ENCODE measurements at regions not wholly inside any gene's neighbourhood (a gene's known extent, or its start where the extent isn't known, plus 50 kb on each side); places are given as distances from the start of the nearest gene placed in this dataset.

GRCh38 chr13:107553838-107554237 lies 661.5 kb downstream of the LIG4 start:
- Histone ChIP-seq H3K27ac (ENCODE audit: extremely low read depth, low read depth, low read length) (no peak overlapping the region), H2AFZ (ENCODE audit: low read depth, low read length) (no peak overlapping the region), H3K4me1 (replicated peaks in 1 of 2; ENCODE audit: control insufficient read depth in 2 of 2, insufficient read depth in 2 of 2, low read length in 2 of 2) (no peaks in the 10 kb centered on the region), H3K27me3 (ENCODE audit: control insufficient read depth in 2 of 2, insufficient read depth in 2 of 2, low read length in 2 of 2) (no peaks in the 10 kb centered on the region), H3K79me2 (ENCODE audit: control insufficient read depth, insufficient read depth, low read length) (no peaks in the 10 kb centered on the region), H3K4me2 (ENCODE audit: insufficient read depth, low read length) (no peak overlapping the region), H3K9me3 (replicated peaks; ENCODE audit: control insufficient read depth, insufficient read depth, low read depth, low read length) (no peaks in the 10 kb centered on the region), H3K9me1 (ENCODE audit: control insufficient read depth, insufficient read depth, low read length) (no peaks in the 10 kb centered on the region), H3K4me3 (no peak overlapping the region), H4K20me1 (replicated peaks; ENCODE audit: control insufficient read depth, insufficient read depth, low read length) (no peaks in the 10 kb centered on the region), H3K9ac (ENCODE audit: insufficient read depth in 1 of 2, low read depth in 2 of 2, low read length in 2 of 2) (no peak overlapping the region), H3K36me3 (ENCODE audit: control insufficient read depth, insufficient read depth, low read length) (no peaks in the 10 kb centered on the region)
- BruUV-seq (replicated peaks), result no TSS peak
- intact Hi-C loops (cut with micrococcal nuclease) (no loop called here), in situ Hi-C loops (cut with MboI) (no loop called here)
- ATAC-seq (no peak), FAIRE-seq (no peak), DNase-seq (ENCODE audit: extremely low read depth in 1 of 4, low spot score in 3 of 4) (no peak)
- 0% methylated on average over 3 of the region's 7 CpGs for WGBS (ENCODE audit: insufficient coverage, low coverage, missing lambda C conversion rate)
- POLR2A ChIA-PET, result no interaction called here
- CTCF ChIA-PET (ENCODE audit: low intra/inter-chr PET ratio), result no interaction called here
- no peak for TF ChIP-seq ZNF740 (CRISPR knock-in tag; IDR thresholded peaks at IDR 0.05)
- TF ChIP-seq ZNF740 (tag; IDR thresholded peaks at IDR 0.05), result no peak
- no peak for TF ChIP-seq VEZF1 (CRISPR knock-in tag; IDR thresholded peaks at IDR 0.05)
- no peak for TF ChIP-seq MCM5 (IDR thresholded peaks at IDR 0.05; ENCODE audit: low read depth)
- TF ChIP-seq ZBTB11 (CRISPR knock-in tag; IDR thresholded peaks at IDR 0.05), result no peak
- no peak for TF ChIP-seq CSDE1 (IDR thresholded peaks at IDR 0.05)
- no peak for TF ChIP-seq FOS (IDR thresholded peaks at IDR 0.05; ENCODE audit: extremely low read depth, insufficient read length)
- TF ChIP-seq ZNF766 (CRISPR knock-in tag; conservative IDR thresholded peaks at IDR 0.05), result no peak
- TF ChIP-seq CC2D1A (IDR thresholded peaks at IDR 0.05), result no peak

Data from K562 (cell line).